SK-N-MC (cell line): ENCODE measurements at regions not wholly inside any gene's neighbourhood (a gene's known extent, or its start where the extent isn't known, plus 50 kb on each side); places are given as distances from the start of the nearest gene placed in this dataset.
A peak's percentile ranks its signal among the peaks of the same experiment; 100 is the strongest.

Source experiments
- DNase-seq: peaks from one replicate; pipeline ENCODE4 v3.0.0-alpha.2; 2011; ENCODE audit warnings: low read depth, low spot score
- H3K27ac ChIP-seq: fragments of 200-600 bp; sonication (generic); 2 replicates; pipeline ENCODE4 v1.5.1; 2016; ENCODE audit warnings: mixed run types
- H3K36me3 ChIP-seq: fragments of 200-600 bp; sonication (generic); 2 replicates; pipeline ENCODE4 v1.6.1; 2017; ENCODE audit warnings: antibody characterized with exemption, low read length, mixed read lengths; ENCODE audit not compliant: insufficient read depth
- H3K4me3 ChIP-seq: fragments of 200-600 bp; sonication (generic); 2 replicates; pipeline ENCODE4 v1.5.1; 2016
- H3K9ac ChIP-seq: fragments of 200-600 bp; sonication (generic); 2 replicates; pipeline ENCODE4 v1.8.0; 2017; ENCODE audit warnings: mixed run types, mixed read lengths; ENCODE audit not compliant: insufficient read length
- H3K9me3 ChIP-seq: fragments of 200-600 bp; sonication (generic); 2 replicates; pipeline ENCODE4 v1.6.1; 2017; ENCODE audit warnings: low read depth, mild to moderate bottlenecking, antibody characterized with exemption, low read length, moderate library complexity, mixed read lengths
- EZH2 ChIP-seq: fragments of 200-600 bp; sonication (generic); IDR thresholded peaks from one replicate; pipeline ENCODE4 v1.6.1; 2017; ENCODE audit warnings: antibody characterized with exemption
- FOXP2 ChIP-seq: optimal IDR thresholded peaks from 2 replicates; pipeline ENCODE3; 2011; ENCODE audit warnings: mild to moderate bottlenecking, moderate library complexity; ENCODE audit not compliant: insufficient read depth; ENCODE audit errors: extremely low read length, control extremely low read depth
- POLR2AphosphoS5 ChIP-seq: IDR thresholded peaks from 2 replicates; pipeline ENCODE4 v1.6.1; 2012; ENCODE audit warnings: mild to moderate bottlenecking, low read depth, low read length, borderline replicate concordance

GRCh38 chr4:184891816-184892397, 66.1 kb upstream of the ACSL1 start:
- DNase-seq: no peak
- H3K4me3 ChIP-seq: no peak overlapping the region
- no peak for TF ChIP-seq POLR2AphosphoS5
- no peak for TF ChIP-seq EZH2
- no peak for TF ChIP-seq FOXP2
- no peaks in the 10 kb centered on the region for H3K36me3 ChIP-seq
- no peak overlapping the region for H3K9ac ChIP-seq
- H3K9me3 ChIP-seq: no peaks in the 10 kb centered on the region
- H3K27ac ChIP-seq: no peak overlapping the region

- Histone ChIP-seq H3K4me3 (no peak overlapping the region), H3K36me3 (no peaks in the 10 kb centered on the region), H3K27ac (no peak overlapping the region), H3K9ac (no peak overlapping the region), H3K9me3 (no peaks in the 10 kb centered on the region)
- no peak for TF ChIP-seq POLR2AphosphoS5
- no peak for TF ChIP-seq FOXP2
- TF ChIP-seq EZH2: no peak
- no peak for DNase-seq
Measured at GRCh38 chr4:184892999-184893398, 67.2 kb upstream of the ACSL1 start.

DNA sequence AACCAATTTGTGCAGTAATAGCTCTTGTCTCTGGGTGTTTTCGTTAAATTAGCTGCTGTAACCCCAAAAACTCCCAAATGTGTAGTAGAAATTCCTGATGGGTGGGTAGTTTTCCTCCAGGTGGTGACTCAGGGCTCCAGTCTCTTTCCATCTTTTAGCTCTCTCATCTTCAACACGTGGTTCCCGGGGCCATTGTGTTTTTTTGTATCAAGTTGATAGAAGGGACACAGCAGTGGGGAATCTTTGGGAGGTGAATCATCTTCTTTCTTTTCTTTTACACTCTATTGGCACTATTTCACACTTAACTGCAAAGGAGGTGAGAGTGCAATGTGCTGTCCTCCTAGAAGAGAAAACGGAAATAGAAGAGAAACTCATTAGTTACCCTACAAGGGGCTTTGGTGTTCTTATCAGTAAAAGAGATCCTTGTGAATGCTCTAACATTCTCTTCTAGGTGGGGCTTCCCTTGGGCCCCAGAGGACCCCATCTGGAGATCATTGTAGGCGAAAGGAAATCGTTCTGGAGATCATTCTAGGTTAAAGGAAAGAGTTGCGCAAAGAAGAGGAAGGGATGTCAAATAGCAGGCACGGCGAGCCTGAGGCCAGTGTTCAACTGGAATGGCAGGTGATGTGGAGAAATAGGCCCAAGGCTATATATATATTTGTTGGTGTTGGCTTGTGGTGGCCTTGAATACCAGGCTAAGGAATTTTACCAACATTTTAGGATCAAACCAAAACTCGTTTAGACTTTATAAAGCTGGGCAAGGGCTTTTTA, 68.2 kb upstream of the ACSL1 start:
- no peak overlapping the region for H3K9ac ChIP-seq
- H3K27ac ChIP-seq: no peak overlapping the region
- H3K4me3 ChIP-seq: no peak overlapping the region
- no peak for DNase-seq
- H3K36me3 ChIP-seq: no peaks in the 10 kb centered on the region
- H3K9me3 ChIP-seq: no peaks in the 10 kb centered on the region
- TF ChIP-seq EZH2 (no peak), FOXP2 (no peak), POLR2AphosphoS5 (no peak)

- Histone ChIP-seq H3K27ac (no peak overlapping the region), H3K4me3 (no peak overlapping the region), H3K9ac (no peak overlapping the region), H3K9me3 (no peaks in the 10 kb centered on the region), H3K36me3 (no peaks in the 10 kb centered on the region)
- TF ChIP-seq POLR2AphosphoS5 (no peak), EZH2 (no peak), FOXP2 (no peak)
- no peak for DNase-seq
Measured at GRCh38 chr4:184895012-184895695, 69.4 kb upstream of the ACSL1 start.

DNA sequence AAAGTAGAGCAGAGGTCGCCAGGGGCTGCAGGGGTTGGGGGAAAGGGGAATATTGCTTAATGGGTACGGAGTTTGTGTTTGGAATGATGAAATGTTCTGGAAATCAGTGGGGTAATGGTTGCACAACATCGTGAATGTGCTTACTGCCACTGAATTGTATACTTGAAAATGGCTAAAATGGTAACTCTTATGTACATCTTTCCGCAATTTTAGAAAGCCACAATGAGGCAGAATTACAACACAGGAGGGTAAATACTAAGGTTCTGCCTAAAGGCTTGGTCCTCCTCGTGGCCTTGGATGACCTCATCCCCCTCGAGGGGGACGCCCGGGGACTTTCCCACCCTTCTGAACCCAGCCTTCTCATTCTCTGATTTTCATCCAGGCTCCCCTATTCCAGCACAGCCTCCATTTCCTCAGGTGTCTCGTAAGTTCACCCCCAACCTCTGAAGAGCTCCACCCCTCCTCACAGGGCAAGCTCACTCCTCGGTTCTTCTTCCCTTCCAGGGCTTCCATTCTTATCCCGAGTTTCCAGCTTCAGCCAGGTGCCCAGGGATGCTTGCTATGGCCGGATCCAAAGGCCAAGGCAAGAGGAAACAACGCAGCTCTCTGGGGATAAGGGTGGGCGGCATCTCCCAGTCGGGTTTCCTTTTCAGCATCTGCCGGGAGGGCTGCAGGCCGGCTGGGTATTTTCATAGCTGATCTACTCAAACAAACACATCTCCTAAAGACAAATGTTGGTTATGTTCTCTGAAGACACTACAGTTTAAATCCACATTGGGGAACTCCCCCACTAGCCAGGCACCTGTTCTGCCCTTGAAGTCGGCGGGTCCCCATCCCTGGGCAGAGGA, 71.3 kb upstream of the ACSL1 start:
- DNase-seq: no peak
- H3K9ac ChIP-seq: no peak overlapping the region
- H3K4me3 ChIP-seq: no peak overlapping the region
- no peaks in the 10 kb centered on the region for H3K36me3 ChIP-seq
- TF ChIP-seq FOXP2: no peak
- no peak for TF ChIP-seq POLR2AphosphoS5
- no peak for TF ChIP-seq EZH2
- H3K9me3 ChIP-seq: no peaks in the 10 kb centered on the region
- no peak overlapping the region for H3K27ac ChIP-seq

GRCh38 chr4:184897895-184898294, 72.1 kb upstream of the ACSL1 start:
- peak overlapping the region; percentile 29 for H3K4me3 ChIP-seq
- H3K36me3 ChIP-seq: no peaks in the 10 kb centered on the region
- no peak for TF ChIP-seq FOXP2
- no peak for TF ChIP-seq EZH2
- TF ChIP-seq POLR2AphosphoS5: no peak
- no peak overlapping the region for H3K27ac ChIP-seq
- H3K9me3 ChIP-seq: no peaks in the 10 kb centered on the region
- no peak overlapping the region for H3K9ac ChIP-seq
- DNase-seq: peak; percentile 42

DNA sequence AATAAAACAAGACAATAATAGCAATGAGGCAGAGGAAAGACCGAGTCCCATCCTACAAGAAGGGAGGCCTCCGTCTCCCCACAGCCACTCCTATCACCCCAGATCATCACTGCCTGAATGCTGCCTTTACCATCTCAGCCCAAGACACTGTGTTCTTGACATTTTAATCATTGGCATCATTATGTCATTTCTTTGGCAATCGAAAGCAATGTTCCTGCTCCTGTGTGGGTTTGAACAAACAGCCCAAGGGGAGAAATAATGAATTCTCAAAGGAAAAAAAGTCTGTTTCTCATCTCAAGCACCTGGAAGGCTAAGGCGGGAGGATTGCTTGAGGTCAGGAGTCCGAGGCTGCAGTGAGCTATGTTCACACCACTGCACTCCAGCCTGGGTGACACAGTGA, 73.0 kb upstream of the ACSL1 start:
- Histone ChIP-seq H3K4me3 (peak overlapping the region; percentile 29; the same call in 1 of the 2 replicates), H3K36me3 (no peaks in the 10 kb centered on the region), H3K27ac (no peak overlapping the region), H3K9me3 (no peaks in the 10 kb centered on the region), H3K9ac (no peak overlapping the region)
- TF ChIP-seq POLR2AphosphoS5 (no peak), EZH2 (no peak), FOXP2 (no peak)
- no peak for DNase-seq
